GM23248 (cell line): ENCODE measurements at regions not wholly inside any gene's neighbourhood (a gene's known extent, or its start where the extent isn't known, plus 50 kb on each side); places are given as distances from the start of the nearest gene placed in this dataset.

Experiments
- DNase-seq: peaks from one replicate; pipeline ENCODE4 v3.0.0-alpha.2; 2015
- H2AFZ ChIP-seq: fragments of 200-600 bp; sonication (generic); 2 replicates; pipeline ENCODE4 v1.6.1; 2016; ENCODE audit warnings: antibody characterized with exemption
- H3F3A ChIP-seq: fragments of 200-600 bp; sonication (generic); 2 replicates; pipeline ENCODE4 v1.6.1; 2016; ENCODE audit warnings: mild to moderate bottlenecking, antibody characterized with exemption, mixed run types; ENCODE audit not compliant: insufficient read depth
- H3K27ac ChIP-seq: fragments of 200-600 bp; sonication (generic); 2 replicates; pipeline ENCODE4 v1.5.1; 2016; ENCODE audit warnings: mild to moderate bottlenecking
- H3K27me3 ChIP-seq: fragments of 200-600 bp; sonication (generic); replicated peaks from 2 replicates; pipeline ENCODE4 v1.6.1; 2016; ENCODE audit warnings: mild to moderate bottlenecking; ENCODE audit not compliant: insufficient read depth
- H3K36me3 ChIP-seq: fragments of 200-600 bp; sonication (generic); 2 replicates; pipeline ENCODE4 v1.6.1; 2016; ENCODE audit warnings: low read depth, mild to moderate bottlenecking
- H3K4me1 ChIP-seq: fragments of 200-600 bp; sonication (generic); 2 replicates; pipeline ENCODE4 v1.6.1; 2016; ENCODE audit warnings: mild to moderate bottlenecking; ENCODE audit not compliant: insufficient read depth
- H3K4me2 ChIP-seq: fragments of 200-600 bp; sonication (generic); one replicate; pipeline ENCODE4 v1.6.1; 2016; ENCODE audit warnings: mild to moderate bottlenecking; ENCODE audit not compliant: unreplicated experiment
- H3K4me3 ChIP-seq: fragments of 200-600 bp; sonication (generic); 2 replicates; pipeline ENCODE4 v1.5.1; 2016; ENCODE audit warnings: mild to moderate bottlenecking
- H3K79me2 ChIP-seq: fragments of 200-600 bp; sonication (generic); 2 replicates; pipeline ENCODE4 v1.6.1; 2016; ENCODE audit warnings: mild to moderate bottlenecking; ENCODE audit not compliant: insufficient read depth
- H3K9ac ChIP-seq: fragments of 200-600 bp; sonication (generic); 2 replicates; pipeline ENCODE4 v1.6.1; 2016; ENCODE audit warnings: mild to moderate bottlenecking
- H3K9me2 ChIP-seq: fragments of 200-600 bp; sonication (generic); 2 replicates; pipeline ENCODE4 v1.6.1; 2016; ENCODE audit warnings: mixed run types, mild to moderate bottlenecking, moderate library complexity; ENCODE audit not compliant: insufficient read depth
- H3K9me3 ChIP-seq: fragments of 200-600 bp; sonication (generic); one replicate; pipeline ENCODE4 v1.6.1; 2017; ENCODE audit warnings: low read depth
- H4K20me1 ChIP-seq: fragments of 200-600 bp; sonication (generic); 2 replicates; pipeline ENCODE4 v1.6.0; 2016; ENCODE audit not compliant: insufficient read depth
- EZH2 ChIP-seq: fragments of 200-600 bp; sonication (generic); IDR thresholded peaks from 2 replicates; pipeline ENCODE4 v1.6.1; 2018; ENCODE audit warnings: antibody characterized with exemption, mild to moderate bottlenecking; ENCODE audit not compliant: insufficient read depth, poor library complexity, severe bottlenecking
- EZH2phosphoT487 ChIP-seq: fragments of 200-600 bp; sonication (generic); IDR thresholded peaks from 2 replicates; pipeline ENCODE4 v1.6.1; 2018; ENCODE audit warnings: antibody characterized with exemption, moderate library complexity, mild to moderate bottlenecking, low read depth; ENCODE audit not compliant: insufficient read depth
- WGBS, 2 experiments: methylation state at CpG; one replicate each; pipeline ENCODE4 v1.1.6; 2015 to 2017; ENCODE audit warnings: low lambda C conversion rate in 2 of 2, low coverage in 1 of 2; ENCODE audit errors: missing lambda C conversion rate in 2 of 2; 5-methylcytosine and 5-hydroxymethylcytosine counted together
- in situ Hi-C: fragments of 300-500 bp; cut with MboI; formaldehyde crosslinking; loops from 2 replicates; pipeline ENCODE4 v1.15.0; 2020

DNA sequence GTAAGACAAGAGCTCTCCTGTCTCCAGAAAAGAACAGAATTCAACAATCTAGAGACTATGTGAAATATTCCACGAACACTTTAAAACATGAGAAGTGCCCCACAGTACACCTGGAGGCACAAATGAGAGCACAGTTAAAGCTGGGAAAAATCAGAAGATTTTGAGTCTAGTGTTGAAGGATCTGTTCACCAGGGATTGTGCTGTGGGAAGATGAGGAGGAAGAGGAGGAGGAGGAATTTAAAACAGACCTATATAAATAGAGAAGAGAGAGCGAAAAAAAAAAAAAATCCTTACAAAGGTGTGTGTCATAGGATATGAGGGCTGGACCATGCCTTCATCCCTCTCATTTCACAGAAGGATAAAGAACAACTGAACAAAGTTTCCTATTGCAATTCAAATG, 361.0 kb upstream of the SEMA6D start:
- TF ChIP-seq EZH2phosphoT487: no peak
- no peak for TF ChIP-seq EZH2
- no peaks in the 10 kb centered on the region for H3F3A ChIP-seq
- no peaks in the 10 kb centered on the region for H4K20me1 ChIP-seq
- no peaks in the 10 kb centered on the region for H3K9me3 ChIP-seq
- H2AFZ ChIP-seq: no peak overlapping the region
- H3K9ac ChIP-seq: no peak overlapping the region
- no peaks in the 10 kb centered on the region; the same call in 1 of the 2 replicates for H3K27me3 ChIP-seq
- H3K79me2 ChIP-seq: no peaks in the 10 kb centered on the region
- DNase-seq: no peak
- no peaks in the 10 kb centered on the region for H3K9me2 ChIP-seq
- no peaks in the 10 kb centered on the region for H3K4me1 ChIP-seq
- H3K4me3 ChIP-seq: no peak overlapping the region
- H3K4me2 ChIP-seq: no peak overlapping the region
- in situ Hi-C loops: no loop called here
- H3K36me3 ChIP-seq: no peaks in the 10 kb centered on the region
- H3K27ac ChIP-seq: no peak overlapping the region
- WGBS, 2 experiments: 32 to 37% methylated on average over 2 of the region's 2 CpGs

DNA sequence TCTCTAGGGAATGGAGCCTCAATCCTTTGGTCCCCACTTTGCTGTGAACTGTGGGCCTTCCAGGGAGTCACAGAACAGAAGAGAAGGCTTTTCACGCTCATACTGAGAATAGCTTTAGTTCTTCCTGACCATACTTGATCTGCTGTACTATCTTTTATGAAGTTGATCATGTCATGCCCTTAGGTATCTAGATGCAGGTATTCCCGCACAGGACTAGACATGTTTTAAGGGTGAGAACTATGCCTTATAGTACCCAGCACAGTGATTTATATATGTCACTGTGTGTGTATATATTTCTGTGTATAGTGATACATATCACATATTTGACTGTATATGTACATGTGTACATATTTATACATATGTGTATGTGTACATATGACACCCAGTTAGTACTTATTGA, 358.4 kb upstream of the SEMA6D start:
- TF ChIP-seq EZH2phosphoT487 (no peak), EZH2 (no peak)
- H3K9me3 ChIP-seq: no peaks in the 10 kb centered on the region
- no peak for DNase-seq
- H3K4me2 ChIP-seq: no peak overlapping the region
- no peak overlapping the region for H3K27ac ChIP-seq
- no peaks in the 10 kb centered on the region; the same call in 1 of the 2 replicates for H3K27me3 ChIP-seq
- H3K36me3 ChIP-seq: no peaks in the 10 kb centered on the region
- H4K20me1 ChIP-seq: no peaks in the 10 kb centered on the region
- in situ Hi-C loops: no loop called here
- no peak overlapping the region for H2AFZ ChIP-seq
- no peak overlapping the region for H3K4me3 ChIP-seq
- no peak overlapping the region for H3K9ac ChIP-seq
- no peaks in the 10 kb centered on the region for H3K9me2 ChIP-seq
- no peaks in the 10 kb centered on the region for H3K79me2 ChIP-seq
- no peaks in the 10 kb centered on the region for H3F3A ChIP-seq
- H3K4me1 ChIP-seq: no peaks in the 10 kb centered on the region
- 15 to 25% methylated on average over 2 of the region's 2 CpGs for WGBS, 2 experiments

GRCh38 chr15:47360305-47360704, 357.0 kb upstream of the SEMA6D start:
- no peak for DNase-seq
- H2AFZ ChIP-seq: no peak overlapping the region
- no peaks in the 10 kb centered on the region for H4K20me1 ChIP-seq
- in situ Hi-C loops: no loop called here
- no peaks in the 10 kb centered on the region for H3K9me2 ChIP-seq
- no peak overlapping the region for H3K4me2 ChIP-seq
- no peaks in the 10 kb centered on the region for H3K9me3 ChIP-seq
- H3K4me3 ChIP-seq: no peak overlapping the region
- no peaks in the 10 kb centered on the region for H3F3A ChIP-seq
- H3K79me2 ChIP-seq: no peaks in the 10 kb centered on the region
- no peak overlapping the region for H3K27ac ChIP-seq
- no peaks in the 10 kb centered on the region for H3K4me1 ChIP-seq
- no peak overlapping the region for H3K9ac ChIP-seq
- H3K27me3 ChIP-seq: no peaks in the 10 kb centered on the region
- no peak for TF ChIP-seq EZH2phosphoT487
- TF ChIP-seq EZH2: no peak
- no peaks in the 10 kb centered on the region for H3K36me3 ChIP-seq

DNA sequence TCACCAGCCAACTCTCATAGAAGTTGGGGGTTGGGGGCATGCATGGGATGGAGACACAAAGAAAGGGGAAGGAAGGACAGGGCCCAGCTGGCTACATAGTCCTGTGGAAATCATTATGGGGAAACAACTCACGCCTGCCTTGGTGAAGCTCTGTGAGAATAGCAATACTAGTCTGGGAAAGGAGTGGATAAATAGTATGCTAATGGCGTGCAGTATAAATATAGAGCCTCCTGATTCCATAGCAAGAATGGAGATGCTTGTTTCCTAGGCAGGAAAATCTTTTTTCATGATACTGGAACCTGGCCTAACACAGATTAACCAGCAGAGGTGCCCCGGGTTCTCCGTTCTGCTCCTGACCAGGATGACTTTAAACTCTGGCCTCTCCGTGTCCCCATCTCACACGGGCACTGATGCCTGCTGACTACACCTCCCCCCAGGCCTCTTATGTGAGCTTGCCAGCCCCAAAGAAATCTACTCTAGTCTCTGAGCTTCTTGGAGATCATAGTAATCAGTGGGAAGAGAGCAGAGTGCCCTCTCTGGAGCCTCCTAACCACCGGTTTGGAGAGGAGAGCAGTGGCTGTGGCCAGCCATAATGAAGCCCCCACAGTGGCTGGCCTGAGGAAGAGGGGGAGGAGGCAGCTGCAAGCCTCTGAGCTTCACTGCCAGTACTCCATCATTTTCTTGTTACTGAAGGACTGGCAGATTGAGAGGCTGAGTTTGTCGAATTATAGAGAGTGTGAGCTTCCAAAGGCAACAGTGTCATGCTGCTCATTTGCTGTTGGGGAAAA, 355.0 kb upstream of the SEMA6D start:
- no peaks in the 10 kb centered on the region for H3F3A ChIP-seq
- H4K20me1 ChIP-seq: no peaks in the 10 kb centered on the region
- H3K4me1 ChIP-seq: no peaks in the 10 kb centered on the region
- no peaks in the 10 kb centered on the region for H3K9me2 ChIP-seq
- no peak for DNase-seq
- H3K79me2 ChIP-seq: no peaks in the 10 kb centered on the region
- H3K9me3 ChIP-seq: no peaks in the 10 kb centered on the region
- no peak overlapping the region for H3K9ac ChIP-seq
- WGBS, 2 experiments: 27 to 35% methylated on average over 8 of the region's 8 CpGs
- H3K4me2 ChIP-seq: no peak overlapping the region
- no peak overlapping the region for H3K4me3 ChIP-seq
- in situ Hi-C loops: no loop called here
- H2AFZ ChIP-seq: no peak overlapping the region
- H3K36me3 ChIP-seq: no peaks in the 10 kb centered on the region
- no peak overlapping the region for H3K27ac ChIP-seq
- H3K27me3 ChIP-seq: no peaks in the 10 kb centered on the region
- TF ChIP-seq EZH2 (no peak), EZH2phosphoT487 (no peak)

GRCh38 chr15:47363653-47364052, 353.7 kb upstream of the SEMA6D start:
- Histone ChIP-seq H3F3A (no peaks in the 10 kb centered on the region), H3K79me2 (no peaks in the 10 kb centered on the region), H3K27ac (no peak overlapping the region), H3K4me2 (no peak overlapping the region), H3K9ac (no peak overlapping the region), H3K27me3 (no peaks in the 10 kb centered on the region), H3K4me3 (no peak overlapping the region), H3K9me3 (no peaks in the 10 kb centered on the region), H3K36me3 (no peaks in the 10 kb centered on the region), H3K9me2 (no peaks in the 10 kb centered on the region), H2AFZ (no peak overlapping the region), H3K4me1 (no peaks in the 10 kb centered on the region), H4K20me1 (no peaks in the 10 kb centered on the region)
- 47 to 52% methylated on average over 5 of the region's 5 CpGs for WGBS, 2 experiments
- TF ChIP-seq EZH2phosphoT487: no peak
- TF ChIP-seq EZH2: no peak
- in situ Hi-C loops: no loop called here
- DNase-seq: no peak
